Fibroblast of pulmonary artery (primary cell): ENCODE measurements at regions not wholly inside any gene's neighbourhood (a gene's known extent, or its start where the extent isn't known, plus 50 kb on each side); places are given as distances from the start of the nearest gene placed in this dataset.

Experiments
- DNase-seq: peaks from one replicate; pipeline ENCODE4 v3.0.0-alpha.2; 2010; ENCODE audit warnings: low read depth
- H3K4me3 ChIP-seq: replicated peaks from 2 replicates; pipeline ENCODE4 v1.5.1; 2011; ENCODE audit warnings: low read depth, mild to moderate bottlenecking, control low read depth, low read length, moderate library complexity
- TF ChIP-seq, protein P1 (sequence below): IDR thresholded peaks from 2 replicates; pipeline ENCODE4 v1.5.1; 2011; ENCODE audit warnings: mild to moderate bottlenecking, control low read depth, low read length, inconsistent platforms; ENCODE audit errors: missing control alignments

DNA sequence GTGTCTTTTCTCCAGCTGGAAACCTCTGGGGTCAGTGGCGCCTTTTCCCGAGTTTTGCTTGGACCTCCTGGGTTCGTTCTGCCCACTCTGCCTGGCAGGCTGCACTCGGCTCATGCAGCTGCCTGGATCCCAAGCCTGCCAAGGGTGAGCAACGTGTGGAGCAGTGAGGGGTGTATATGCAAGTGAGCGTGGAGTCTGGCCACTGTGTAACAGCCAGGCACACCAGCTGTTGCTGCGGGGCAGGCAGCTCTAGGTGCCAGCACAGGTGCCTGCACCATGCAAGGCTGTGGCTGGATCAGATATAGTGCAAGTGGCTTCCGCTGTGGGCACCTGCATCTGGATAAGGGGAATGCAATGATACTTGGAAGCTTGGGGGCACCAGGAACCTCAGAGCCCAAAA, 699.4 kb downstream of the SLITRK1 start:
- no peak overlapping the region for H3K4me3 ChIP-seq
- DNase-seq: no peak
- TF ChIP-seq, protein P1, sequence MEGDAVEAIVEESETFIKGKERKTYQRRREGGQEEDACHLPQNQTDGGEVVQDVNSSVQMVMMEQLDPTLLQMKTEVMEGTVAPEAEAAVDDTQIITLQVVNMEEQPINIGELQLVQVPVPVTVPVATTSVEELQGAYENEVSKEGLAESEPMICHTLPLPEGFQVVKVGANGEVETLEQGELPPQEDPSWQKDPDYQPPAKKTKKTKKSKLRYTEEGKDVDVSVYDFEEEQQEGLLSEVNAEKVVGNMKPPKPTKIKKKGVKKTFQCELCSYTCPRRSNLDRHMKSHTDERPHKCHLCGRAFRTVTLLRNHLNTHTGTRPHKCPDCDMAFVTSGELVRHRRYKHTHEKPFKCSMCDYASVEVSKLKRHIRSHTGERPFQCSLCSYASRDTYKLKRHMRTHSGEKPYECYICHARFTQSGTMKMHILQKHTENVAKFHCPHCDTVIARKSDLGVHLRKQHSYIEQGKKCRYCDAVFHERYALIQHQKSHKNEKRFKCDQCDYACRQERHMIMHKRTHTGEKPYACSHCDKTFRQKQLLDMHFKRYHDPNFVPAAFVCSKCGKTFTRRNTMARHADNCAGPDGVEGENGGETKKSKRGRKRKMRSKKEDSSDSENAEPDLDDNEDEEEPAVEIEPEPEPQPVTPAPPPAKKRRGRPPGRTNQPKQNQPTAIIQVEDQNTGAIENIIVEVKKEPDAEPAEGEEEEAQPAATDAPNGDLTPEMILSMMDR: no peak

DNA sequence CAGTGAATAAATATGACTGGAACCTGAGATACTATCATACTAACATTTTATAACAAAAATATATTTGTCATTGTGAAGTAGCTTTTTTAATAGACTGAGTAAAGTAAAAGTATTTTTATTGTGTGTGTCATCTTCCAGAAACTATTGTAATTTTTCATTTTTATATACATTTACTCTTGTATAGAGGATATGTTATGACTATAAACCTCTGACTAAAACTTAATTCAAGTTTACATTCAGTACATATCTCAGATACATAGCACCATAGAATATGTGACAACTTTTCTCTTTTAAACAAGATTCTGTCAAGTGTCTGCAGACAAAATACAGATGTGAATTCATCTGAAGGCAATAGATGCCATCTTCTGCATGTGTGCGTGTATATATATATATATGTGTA, 704.3 kb downstream of the SLITRK1 start:
- DNase-seq: no peak
- no peak overlapping the region for H3K4me3 ChIP-seq
- TF ChIP-seq, protein P1: no peak

DNA sequence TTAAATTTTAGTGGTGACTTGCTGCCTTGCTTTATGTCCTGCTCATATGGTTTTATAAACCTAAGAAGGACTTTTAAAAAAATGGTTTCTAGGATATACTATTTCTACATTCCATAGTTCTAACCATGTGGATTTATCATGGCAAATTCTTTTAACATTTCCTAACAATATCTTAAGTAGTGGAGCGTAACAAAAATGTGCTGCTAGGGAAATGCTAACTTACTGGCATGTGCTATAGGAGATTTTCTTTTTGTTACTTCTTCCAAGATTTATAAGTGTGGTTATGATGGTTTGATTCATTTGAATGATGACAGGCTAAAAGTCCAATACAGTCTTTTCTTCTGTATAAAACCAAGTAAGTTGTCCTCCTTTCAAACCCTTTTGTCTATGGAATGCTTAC, 713.7 kb downstream of the SLITRK1 start:
- TF ChIP-seq, protein P1: no peak
- no peak for DNase-seq
- H3K4me3 ChIP-seq: no peak overlapping the region

DNA sequence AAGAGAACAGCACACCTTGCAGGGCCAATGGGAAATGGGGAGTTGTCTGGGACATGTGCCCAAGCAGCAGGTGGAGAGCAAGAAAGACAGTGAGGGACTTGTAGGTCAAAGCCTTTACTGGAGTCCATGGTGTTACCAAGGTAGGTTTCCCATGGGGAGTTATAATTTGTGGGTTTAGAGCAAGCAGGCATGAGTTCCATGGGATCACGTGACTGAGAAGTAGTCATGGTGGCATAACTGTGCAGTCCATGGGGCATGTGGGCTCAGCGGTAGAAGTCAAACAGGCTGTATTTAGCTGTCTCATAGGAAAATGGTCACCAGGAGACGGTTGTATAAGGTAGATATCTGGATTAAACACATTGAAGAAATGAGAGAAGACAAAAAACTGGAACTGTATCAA, 715.1 kb downstream of the SLITRK1 start:
- DNase-seq: no peak
- no peak overlapping the region for H3K4me3 ChIP-seq
- TF ChIP-seq, protein P1: no peak

DNA sequence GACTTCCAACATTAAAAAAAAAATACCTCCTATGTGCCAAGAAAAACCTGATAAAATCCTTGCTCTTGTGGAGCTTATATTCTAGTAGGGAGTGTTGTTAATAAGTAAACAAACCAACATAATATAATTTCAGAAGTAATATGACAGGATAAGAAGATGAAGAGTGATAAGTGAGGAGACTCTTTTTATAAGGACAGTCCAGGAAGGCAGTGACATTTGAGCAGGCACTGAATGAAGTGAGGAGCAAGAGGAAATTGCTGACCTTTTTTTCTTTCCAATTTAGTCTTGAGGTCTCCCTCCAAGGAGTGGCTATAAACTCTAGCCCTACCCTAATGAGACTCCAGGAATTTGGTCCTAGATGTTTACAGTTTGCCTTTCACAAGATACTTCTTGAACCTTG, 715.7 kb downstream of the SLITRK1 start:
- DNase-seq: no peak
- H3K4me3 ChIP-seq: no peak overlapping the region
- TF ChIP-seq, protein P1: no peak

DNA sequence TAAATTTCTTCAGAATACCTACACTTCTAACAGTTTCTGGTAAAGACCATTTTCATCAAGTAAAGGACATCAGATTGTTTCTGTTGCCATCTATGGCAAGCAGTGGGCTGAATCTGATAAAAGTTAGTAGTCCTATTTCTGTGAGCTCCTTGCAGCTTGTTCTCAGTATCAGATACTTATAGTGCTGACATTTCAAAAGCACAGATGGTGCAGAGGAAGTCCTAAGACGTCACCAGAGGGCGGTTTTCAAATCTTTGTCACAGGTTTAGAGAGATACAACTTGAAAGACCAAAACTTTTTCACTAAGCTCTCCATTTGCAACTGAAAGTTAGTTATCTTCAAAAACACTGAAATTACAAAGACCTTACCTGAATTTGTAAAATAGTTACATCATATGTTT, 719.8 kb downstream of the SLITRK1 start:
- DNase-seq: no peak
- no peak overlapping the region for H3K4me3 ChIP-seq
- TF ChIP-seq, protein P1: no peak

DNA sequence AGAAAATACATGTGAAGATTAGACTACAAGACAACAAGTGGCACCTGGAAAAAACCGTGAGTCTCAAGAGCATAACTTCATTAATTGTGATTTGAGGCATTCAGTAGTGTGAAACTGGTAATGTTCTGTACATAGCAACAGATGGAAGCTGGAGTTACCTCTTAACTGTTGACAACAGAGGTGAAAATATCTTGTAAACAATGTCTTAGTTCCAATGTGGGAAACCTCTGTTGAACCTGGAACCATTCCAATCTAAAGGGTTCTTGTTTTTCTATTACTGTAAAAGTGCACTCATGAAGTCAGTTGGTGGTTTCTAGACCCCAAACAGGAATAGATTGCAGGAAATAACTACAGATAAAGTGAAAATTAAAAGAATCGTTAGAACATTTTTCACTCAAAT, 728.4 kb downstream of the SLITRK1 start:
- TF ChIP-seq, protein P1: no peak
- DNase-seq: peak; percentile 8
- no peak overlapping the region for H3K4me3 ChIP-seq
